NCI-H2171 treated with DMSO at 0.1 percent for 48 hours (cell line): ENCODE measurements at regions not wholly inside any gene's neighbourhood (a gene's known extent, or its start where the extent isn't known, plus 50 kb on each side); places are given as distances from the start of the nearest gene placed in this dataset.

Source experiments
- DNase-seq: peaks from one replicate; lab custom pipeline; 2025; lab: John Stamatoyannopoulos, UW

DNA sequence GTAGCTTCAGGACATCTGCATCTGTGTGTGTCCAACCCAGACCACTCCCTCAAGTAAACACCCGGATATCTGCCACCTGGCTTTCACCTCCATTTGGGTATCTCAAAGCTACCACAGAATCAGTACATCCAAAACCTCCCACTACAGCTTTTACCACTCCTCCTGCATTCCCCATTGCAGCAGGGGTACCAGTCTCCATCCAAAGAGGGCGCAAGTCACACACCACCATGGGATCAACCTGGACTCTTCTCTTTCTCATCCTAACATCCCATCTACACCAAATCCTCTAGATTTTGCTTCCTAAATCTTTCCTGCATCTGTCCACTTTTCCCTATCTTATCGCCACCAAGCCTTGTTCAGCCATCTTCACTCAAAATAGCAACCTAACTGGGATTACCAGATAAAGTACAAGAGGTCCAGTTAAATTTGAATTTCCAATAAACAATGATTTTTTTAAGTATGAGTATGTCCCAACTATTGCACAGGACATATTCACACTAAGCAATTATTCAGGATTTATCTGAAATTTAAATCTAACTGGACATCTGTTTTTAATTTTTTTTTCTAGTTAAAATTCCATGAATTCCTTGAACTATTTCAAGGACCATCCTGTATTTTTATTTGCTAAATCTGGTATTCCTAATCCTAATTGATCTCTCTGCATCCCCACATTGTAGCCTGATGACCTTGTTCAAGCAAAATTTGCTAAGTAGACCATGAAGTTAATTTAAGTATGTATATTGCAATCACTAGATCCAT lies 164.3 kb upstream of the MLN start:
- DNase-seq = peak; percentile 70

DNA sequence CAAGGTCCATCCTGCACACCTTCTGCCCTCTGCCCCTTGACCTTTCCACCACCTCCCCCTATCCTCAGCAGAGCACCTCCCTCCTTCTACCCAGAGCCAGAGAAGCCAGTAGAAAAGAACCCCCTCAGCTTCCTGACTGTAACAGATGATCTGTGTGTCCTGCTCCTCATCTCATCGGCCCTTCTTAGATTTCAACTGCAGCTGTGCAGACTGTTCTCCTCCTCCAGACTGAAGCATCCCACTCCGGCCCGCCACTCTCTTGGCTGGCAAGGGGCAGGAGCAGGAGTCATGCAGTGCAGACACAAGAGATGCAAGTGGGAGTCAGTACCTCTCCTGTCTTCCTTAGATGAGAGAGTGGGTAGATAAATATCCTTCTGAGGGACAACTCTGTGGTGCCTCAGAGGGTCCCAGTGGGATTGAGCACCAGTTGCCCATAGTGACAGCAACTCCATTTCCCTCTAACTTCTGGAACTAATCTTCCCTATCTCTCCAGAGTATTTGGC lies 163.5 kb upstream of the MLN start:
- DNase-seq = peak; percentile 93

DNA sequence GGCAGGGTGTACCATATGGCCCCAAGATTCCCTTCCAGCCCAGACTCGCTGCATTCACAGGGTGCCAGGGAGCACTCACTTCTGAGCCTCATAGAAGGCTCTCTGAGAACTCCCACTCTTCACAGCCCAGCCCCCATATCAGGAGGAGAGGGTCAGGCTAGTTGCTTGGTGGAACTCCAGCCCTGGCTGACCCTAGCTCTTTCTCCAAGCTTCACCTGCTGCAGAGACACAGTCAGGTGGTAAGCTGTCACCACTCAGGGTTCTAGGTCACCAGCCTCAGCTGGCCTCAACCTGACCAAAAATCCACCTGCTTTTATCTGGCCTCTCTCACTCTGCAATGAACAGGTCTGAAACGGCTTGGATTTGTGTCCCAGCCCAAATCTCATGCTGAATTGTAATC lies 162.7 kb upstream of the MLN start:
- no peak for DNase-seq

DNA sequence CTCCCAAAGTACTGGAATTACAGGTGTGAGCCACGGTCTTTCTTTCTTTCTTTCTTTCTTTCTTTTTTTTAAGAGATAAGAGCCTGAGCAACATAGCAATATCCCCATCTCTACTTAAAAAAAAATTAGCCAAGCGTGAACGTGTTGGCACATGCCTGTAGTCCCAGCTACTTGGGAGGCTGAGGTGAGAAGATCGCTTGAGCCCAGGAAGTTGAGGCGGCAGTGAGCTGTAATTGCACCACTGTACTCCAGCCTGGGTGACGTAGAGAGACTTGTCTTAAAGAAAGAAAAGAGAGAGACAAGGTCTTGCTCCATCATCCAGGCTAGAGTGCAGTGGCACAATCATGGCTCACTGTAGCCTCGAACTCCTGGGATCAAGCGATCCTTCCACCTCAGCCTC lies 162.0 kb upstream of the MLN start:
- DNase-seq = no peak

DNA sequence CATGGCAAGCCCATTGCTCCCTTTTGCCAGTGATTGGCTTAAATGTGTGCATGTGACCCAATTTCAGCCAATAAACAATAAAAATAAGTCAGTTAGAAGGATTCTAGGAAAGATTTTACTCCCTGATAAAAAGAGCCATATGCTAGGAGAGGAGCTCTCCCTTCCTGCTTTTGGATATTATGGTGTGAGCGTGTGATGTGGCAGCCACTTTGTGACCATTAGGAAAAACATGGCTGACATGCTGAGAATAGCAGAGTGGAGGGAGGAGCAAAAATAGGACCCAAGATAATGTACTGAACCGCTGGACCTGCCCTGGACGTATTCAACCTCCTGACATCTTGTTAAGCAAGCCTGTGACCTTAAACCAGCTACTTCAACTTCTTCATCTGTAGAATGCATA lies 160.6 kb upstream of the MLN start:
- DNase-seq = no peak

DNA sequence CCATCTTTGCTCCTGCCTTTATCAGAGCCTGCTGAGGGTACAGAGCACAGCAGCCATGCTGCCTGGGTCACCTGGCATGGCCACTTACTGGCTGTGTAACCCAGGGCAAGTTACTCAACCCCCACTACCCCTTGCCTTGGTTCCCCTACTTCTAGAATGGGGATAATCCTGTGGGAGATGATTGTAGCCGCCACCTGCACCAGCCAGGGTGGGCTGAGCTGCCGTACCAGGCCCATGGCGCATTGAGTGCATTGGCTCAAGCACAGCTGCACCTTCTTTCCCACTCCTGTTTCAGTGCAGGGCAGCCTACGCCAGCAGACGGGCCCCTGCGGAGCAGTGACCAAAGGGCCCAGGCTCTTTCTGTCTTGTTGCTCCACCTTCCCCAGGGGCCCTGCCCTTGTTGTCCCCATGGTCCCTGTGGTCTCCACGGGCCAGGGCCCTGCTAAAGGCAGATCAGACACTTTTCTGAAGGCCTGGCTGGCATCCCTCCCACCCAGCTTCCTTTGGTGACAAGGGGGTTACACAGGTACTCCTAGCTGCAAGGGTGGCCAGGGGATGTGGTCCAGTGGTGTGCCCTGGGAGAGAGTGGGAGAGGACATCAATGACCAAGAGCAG lies 159.4 kb upstream of the MLN start:
- DNase-seq = no peak

DNA sequence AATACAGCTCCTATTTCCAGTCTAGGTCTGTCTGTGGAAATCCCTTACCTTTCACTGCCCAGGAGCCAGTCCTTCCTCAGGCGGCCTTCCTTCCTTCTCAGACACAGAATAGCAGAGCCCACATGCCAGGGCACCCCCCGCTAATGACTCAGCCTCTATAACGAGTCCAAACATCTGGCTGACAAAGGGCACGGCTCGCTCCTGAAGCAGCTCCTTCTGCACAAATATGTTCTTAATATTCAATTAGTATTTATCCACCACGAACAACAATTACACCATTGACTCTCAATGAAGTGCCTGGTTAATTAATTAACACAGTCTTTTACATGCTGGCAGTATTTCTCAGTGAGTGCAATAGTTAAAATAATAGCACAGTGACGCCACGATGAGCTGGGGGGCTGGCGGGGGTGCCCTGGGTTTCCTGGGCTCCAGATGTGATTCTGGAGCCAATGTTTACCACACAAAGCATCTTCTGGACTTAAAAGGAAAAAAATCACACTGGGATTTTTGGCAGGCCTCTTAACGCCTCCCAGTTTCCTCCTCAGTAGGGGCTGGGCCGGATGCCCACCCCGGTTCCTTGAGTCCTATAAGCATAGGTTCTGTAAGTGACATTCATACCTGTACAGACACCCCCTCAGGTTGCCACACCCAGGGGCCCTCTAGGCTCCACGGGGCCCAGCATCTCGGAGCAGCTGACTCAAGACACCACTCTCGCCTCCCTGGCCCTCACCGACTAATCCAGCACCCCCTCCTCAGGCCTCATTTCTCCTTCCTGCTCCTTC lies 158.6 kb upstream of the MLN start:
- peak; percentile 60 for DNase-seq

DNA sequence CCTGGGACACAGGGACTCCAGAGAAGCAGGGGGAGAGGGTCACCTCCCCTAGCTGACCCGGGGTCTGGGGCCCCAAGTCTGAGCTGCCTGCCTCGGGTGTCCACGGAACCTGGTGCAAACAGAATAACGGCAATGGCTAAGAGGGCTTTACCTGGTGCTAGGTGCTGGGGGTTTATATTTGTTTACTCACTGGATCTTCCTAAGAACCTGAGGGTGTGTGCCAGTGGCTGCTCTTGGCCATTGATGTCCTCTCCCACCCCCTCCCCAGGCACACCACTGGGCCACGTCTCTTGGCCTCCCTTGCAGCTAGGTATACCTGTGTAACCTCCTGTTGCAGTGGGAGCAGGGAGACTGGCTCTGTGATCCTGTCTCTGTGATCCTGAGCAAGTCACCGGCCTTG lies 157.9 kb upstream of the MLN start:
- no peak for DNase-seq

DNA sequence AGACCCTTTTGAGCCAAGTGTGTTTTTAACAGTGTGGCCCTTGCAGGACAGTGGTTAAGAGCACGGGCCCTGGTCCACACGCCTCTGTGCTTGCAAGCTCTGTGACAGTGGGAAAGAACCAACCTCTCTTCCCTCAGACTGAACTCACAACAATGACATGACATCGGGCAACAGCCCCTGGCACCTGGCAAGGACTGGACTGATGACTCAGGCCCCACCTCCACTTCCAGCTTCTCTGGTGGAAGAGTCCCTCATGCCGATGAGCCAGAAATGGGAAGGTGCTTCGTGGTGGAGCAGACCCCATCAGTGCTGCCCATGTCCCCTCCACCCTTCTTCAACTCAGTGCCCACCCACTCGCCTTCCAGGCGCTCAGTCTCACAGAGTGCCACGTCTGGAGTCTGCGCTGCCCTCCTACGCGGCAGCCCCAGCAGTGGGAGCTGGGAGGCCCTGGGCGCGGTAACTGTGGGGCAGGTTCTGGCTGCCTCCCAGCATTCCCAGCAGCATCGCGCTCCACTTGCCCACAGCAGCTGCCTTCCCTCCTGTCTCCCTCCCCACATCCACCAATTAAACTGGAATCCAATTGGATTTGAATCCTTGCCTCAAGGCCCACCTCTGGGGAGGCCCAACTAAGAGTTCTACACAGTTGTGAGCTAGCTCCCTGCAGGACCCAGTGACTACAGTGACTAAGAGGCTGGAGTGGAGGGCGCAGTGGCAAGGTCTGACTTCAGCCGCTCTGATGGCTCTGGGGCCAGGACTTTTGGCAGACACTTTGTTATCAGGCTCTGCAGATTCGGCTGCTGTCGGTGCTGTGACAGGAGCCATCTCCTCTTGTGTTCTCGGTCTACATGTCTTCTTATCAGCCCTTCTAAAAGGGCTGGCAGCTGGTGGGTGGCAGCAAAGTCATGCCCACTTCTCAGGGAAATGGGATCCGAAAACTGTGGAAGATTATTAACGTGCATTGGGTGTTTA lies 156.8 kb upstream of the MLN start:
- peak; percentile 37 for DNase-seq

DNA sequence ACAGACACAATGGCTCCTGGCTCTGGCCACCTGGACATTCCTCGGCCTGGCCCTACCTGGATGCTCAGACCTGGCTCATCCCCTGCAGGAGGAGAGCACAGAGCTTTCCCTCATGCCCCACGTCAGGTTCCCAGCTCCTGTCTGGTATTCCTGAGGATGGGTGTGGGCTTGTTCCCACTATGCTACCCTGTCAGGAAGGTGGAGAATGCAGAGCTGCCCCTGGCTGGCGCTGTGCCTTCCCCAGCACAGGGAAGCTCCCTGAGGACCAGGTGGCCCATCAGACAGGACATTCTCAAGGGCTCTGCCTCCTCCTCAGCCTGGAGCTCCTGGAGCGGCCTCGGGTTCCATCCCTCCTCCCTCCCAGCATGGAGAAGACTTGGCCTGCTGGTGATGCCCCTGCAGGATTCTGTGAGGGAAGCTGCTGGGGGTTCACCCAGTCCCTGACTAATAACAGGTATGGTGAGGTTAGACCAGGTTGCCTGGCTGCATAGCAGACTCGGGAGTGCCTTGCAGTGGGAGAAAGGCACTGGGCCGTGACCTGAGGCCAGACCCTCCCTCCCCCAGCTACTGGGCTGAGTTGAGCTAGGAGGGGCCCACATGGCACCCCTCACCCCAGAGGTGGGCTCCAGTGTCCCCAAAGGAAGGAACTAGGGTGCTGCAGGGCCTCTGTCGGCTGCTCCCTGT lies 156.0 kb upstream of the MLN start:
- DNase-seq = no peak

DNA sequence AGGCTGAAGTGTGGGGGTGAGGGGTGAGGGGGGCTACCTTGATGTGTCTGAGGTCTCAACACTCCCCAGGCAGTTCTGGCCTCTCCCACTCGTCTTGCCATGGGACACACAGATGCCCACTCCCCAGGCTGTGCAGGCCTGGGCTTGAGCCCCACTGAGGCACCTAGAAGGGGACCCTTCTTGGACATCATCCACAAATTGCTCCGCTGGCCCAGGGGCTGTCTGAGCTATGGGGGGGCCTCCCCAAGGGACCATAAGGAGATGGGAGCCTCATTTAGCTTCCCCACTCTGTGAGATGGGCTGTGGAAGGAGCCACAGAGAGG lies 155.5 kb upstream of the MLN start:
- no peak for DNase-seq

DNA sequence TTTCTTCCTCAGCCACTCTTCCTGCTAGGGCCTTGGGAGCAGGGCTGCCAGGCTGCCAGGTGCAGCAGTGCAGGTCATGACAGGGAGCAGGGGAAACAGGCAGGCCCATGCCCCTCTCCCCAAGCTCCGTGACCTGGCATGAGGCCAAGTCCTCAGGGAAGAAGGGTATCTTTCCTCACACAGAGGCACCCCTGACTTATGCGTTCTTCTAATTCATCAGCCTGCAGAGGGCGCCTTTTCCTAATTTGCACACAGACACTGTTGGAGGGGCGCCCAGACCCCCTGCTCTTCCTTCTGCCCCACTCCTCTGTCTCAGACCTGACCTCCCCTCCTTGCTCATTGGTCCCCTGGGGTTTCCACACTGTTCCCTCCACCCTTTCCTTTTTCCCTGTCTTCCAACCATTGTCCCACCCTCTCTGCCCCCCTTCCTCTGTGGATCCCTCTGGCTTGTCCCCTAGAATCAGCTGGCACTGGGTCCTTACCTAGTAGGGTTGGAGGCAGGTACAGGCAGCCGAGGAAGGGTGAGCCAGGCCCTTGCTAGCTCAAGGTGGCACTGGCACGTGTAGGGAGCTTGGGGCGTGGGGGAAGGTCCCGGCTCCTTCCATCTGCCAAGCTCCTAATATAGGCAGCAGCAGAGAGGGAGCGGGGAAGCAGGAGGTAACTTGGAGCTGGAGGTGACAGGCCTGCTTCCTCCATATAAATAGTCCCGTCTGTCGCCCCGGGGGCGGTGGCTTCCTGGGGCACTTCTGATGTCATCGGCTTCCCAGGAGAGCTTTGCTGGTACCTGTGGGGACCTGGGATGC lies 154.9 kb upstream of the MLN start:
- peak; percentile 98 for DNase-seq

DNA sequence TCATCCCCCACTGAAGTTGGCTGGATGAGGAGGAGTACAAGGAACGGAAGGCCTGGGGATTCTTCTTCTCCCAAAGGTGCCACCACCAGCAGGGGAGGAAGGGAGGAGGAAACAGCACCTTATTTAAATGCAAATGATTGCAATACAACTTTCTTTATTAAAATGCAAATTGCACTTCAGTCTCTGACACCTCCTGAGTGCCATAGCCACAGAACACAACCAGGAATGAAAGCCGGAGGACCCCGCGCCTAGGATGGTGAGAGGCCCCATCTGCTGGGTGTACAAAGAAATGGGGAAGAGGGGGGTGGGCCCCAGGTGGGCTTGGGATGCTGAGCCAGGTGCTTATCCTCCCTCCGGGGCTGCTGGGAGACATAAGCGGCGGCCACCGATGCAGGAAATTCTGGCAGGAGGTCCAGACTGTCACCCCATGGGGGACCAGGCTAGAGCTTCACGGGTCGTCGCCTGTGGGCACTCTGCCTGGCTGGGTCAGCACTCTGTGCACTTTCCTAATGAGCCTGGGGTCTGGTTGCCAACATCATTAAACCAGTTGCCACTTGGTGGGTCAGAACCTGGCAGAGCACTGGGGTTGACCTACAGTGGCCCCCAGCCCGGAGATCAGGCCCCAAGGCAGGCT lies 154.2 kb upstream of the MLN start:
- peak; percentile 73 for DNase-seq

DNA sequence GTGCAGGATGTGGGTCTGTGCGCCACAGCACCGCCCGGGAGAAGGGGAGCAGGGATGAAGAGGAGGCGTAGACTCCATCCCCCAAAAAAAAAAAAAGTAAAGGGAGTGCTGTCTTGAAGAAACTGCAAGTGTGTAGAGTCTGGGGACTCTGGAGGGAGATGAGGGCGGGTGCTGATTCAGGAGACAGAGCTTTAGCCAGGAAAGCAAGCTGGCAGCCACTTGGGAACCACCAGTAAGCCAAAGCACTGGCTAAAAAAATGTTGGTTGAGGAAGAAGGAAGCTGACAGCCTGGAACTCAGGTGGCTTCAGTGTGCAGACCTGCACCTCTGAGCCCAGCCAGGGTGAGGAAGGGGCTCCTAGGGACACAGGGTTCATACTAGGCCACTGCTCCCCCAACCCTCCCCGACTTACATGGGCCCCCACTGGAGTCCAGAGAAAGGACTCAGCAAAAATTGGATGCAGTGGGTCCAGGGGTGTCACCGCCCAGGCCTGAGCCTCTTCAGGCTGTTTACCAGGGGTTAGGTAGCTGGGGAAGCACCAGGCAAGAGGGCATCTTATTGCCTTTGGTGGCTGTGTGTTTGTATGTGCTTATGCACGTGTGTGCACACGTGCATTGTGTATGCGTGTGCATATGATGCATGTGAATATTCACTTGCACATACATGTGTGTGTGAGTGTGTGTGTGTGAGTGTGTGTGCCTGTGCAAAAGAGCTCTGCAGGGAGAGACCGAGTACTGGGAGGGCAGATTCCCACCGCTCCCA lies 153.5 kb upstream of the MLN start:
- no peak for DNase-seq

DNA sequence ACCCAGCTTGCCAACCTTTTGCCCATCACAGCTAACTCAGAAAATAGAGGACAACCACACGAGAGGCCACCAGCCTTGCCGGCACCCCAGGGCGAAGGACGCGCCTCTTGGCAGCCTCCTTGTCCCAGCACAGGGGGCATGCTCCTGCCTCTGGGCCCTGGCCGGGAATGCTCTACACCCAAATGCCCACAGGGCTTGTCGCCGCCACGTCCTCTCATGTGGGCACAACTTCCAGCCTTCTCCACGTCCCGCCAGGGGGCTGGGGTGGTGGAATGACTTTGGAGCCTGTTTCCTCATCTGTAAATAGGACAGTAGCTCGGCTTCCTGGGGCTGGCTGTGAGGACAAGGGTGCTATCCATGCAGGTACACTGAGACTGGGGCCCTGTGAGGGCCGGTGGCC lies 152.4 kb upstream of the MLN start:
- DNase-seq = no peak

DNA sequence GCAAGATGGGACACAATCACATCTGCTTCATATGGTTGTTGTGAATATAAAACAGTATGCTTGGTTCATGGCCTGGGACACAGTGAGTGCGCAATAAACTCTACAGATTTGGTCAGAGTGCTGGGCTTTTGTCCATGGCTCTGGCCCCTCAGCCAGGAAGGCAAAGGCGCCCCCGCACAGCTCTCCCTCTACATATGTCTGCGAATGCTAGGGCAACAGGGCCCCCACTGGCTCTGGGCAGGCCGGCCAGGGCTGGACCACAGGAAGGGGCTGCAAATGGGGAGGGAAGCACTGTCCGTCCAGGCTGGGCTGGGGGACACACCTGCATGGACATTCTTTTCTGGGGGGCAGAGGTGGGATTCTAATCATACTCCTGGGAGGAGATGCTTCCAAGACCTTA lies 151.8 kb upstream of the MLN start:
- DNase-seq = no peak

DNA sequence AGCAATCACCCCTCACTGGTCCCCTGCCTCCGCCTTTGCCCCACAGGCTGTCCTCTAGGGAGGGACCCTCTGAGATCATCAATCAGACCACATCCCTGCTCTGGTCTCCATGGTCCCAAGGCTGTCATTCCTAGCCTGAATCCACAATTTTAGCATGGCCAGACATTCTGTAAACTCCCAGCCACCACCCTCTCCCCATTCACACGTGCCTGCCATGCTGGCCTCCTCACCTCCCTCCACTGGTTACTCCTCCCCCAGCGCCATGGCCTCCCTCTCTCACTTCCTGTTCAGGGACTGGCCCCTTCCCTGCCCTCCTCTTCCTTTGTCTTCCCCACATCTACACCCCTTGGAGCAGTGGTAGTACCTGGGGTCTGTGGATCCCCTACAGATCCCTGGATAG lies 150.7 kb upstream of the MLN start:
- DNase-seq = no peak

DNA sequence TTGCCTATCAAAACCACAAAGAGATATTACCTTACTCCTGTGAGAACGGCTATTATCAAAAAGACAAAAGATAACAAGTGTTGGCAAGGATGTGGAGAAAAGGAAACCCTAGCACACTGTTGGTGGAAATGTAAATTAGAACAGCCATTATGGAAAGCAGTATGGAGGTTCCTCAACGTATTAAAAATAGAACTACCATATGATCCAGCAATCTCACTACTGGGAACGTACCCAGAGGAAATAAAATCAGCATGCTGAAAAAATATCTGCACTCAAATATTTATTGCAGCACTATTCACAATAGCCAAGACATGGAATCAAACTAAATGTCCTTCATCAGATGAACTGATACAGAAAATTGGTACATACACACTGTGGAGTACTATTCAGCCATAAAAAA lies 149.4 kb upstream of the MLN start:
- DNase-seq = no peak

DNA sequence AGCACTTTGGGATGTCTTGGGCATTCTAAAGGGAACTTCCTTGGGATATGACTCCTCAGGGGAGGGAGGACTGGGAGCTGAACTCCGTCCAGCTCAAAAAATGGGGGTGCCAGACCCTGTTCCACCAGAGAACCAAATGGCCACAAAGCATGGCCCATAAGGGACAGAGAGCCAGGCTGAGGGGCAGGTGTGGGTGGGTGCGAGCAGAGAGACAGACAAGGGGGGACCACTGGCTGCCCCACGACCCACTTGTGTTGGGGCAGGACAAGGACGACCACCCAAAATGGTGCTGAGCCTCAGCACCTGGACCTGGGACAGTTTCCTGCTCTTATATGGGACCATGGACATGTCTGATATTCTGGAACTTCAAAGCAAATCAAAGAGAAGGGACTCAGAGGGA lies 148.2 kb upstream of the MLN start:
- DNase-seq = no peak
